GM18505 (cell line): ENCODE measurements at regions not wholly inside any gene's neighbourhood (a gene's known extent, or its start where the extent isn't known, plus 50 kb on each side); places are given as distances from the start of the nearest gene placed in this dataset.
"Not testable (repeated sequence)": the region's sequence is repeated elsewhere in the genome, so short reads cannot be mapped to it uniquely, and the experiment has no call there.

ENCODE experiments used
- ATAC-seq: cut with Tn5 transposase; IDR thresholded peaks from one replicate; pipeline ENCODE4 v1.9.1; 2021; ENCODE audit not compliant: unreplicated experiment
- POLR2A ChIP-seq: IDR thresholded peaks from 4 replicates; pipeline ENCODE4 v1.6.1; 2011; ENCODE audit warnings: borderline replicate concordance; ENCODE audit not compliant: insufficient read depth, insufficient read length; ENCODE audit errors: extremely low read depth

GRCh38 chr3:7978087-7978422 is 523.6 kb upstream of the LMCD1 start:
- ATAC-seq, result no peak
- TF ChIP-seq POLR2A, result no peak

- no peak for ATAC-seq
- no peak for TF ChIP-seq POLR2A
These were observed 519.5 kb upstream of the LMCD1 start for GRCh38 chr3:7982126-7982525.

- no peak for ATAC-seq
- TF ChIP-seq POLR2A, result no peak
These were observed 502.2 kb upstream of the LMCD1 start for GRCh38 chr3:7999384-7999783.

GRCh38 chr3:8001307-8001706 is 500.3 kb upstream of the LMCD1 start:
- TF ChIP-seq POLR2A, result no peak
- no peak for ATAC-seq

- TF ChIP-seq POLR2A, result no peak
- ATAC-seq, result no peak
These were observed 499.9 kb upstream of the LMCD1 start for GRCh38 chr3:8001712-8002111.

- no peak for ATAC-seq
- no peak for TF ChIP-seq POLR2A
These were observed 489.7 kb upstream of the LMCD1 start for GRCh38 chr3:8011902-8012301.

GRCh38 chr3:8020047-8020841 is 481.4 kb upstream of the LMCD1 start:
- no peak for TF ChIP-seq POLR2A

GRCh38 chr3:8027954-8028353 is 473.7 kb upstream of the LMCD1 start:
- no peak for TF ChIP-seq POLR2A

More at GRCh38 chr3:8020047-8020841, 481.4 kb upstream of the LMCD1 start:
- no peak for ATAC-seq

GRCh38 chr3:8050283-8050682 is 451.3 kb upstream of the LMCD1 start:
- no peak for ATAC-seq
- TF ChIP-seq POLR2A, result no peak

More at GRCh38 chr3:8027954-8028353, 473.7 kb upstream of the LMCD1 start:
- no peak for ATAC-seq

- ATAC-seq, result no peak
These were observed 449.0 kb upstream of the LMCD1 start for GRCh38 chr3:8052659-8053058.

GRCh38 chr3:8068135-8068534 is 433.5 kb upstream of the LMCD1 start:
- ATAC-seq, result not testable (repeated sequence)

More at GRCh38 chr3:8052659-8053058, 449.0 kb upstream of the LMCD1 start:
- no peak for TF ChIP-seq POLR2A

GRCh38 chr3:8069471-8069870 is 432.2 kb upstream of the LMCD1 start:
- TF ChIP-seq POLR2A, result no peak
- no peak for ATAC-seq

GRCh38 chr3:8070011-8070410 is 431.6 kb upstream of the LMCD1 start:
- ATAC-seq, result no peak
- no peak for TF ChIP-seq POLR2A

- ATAC-seq, result not testable (repeated sequence)
These were observed 426.9 kb upstream of the LMCD1 start for GRCh38 chr3:8074740-8075139.

GRCh38 chr3:8077126-8077525 is 424.5 kb upstream of the LMCD1 start:
- TF ChIP-seq POLR2A, result no peak
- ATAC-seq, result no peak

GRCh38 chr3:8080464-8080863 is 421.2 kb upstream of the LMCD1 start:
- no peak for ATAC-seq
- no peak for TF ChIP-seq POLR2A

- no peak for ATAC-seq
- no peak for TF ChIP-seq POLR2A
These were observed 416.1 kb upstream of the LMCD1 start for GRCh38 chr3:8085498-8085897.
